B cell (primary cell): ENCODE measurements at regions not wholly inside any gene's neighbourhood (a gene's known extent, or its start where the extent isn't known, plus 50 kb on each side); places are given as distances from the start of the nearest gene placed in this dataset.

Source experiments
- ATAC-seq: fragments of 200-7000 bp; cut with Tn5 transposase; one replicate; pipeline ENCODE4 v1.10.0; 2021; ENCODE audit warnings: low read depth, mild to moderate bottlenecking, moderate number of reproducible peaks, moderate library complexity
- CTCF ChIA-PET: fragments of 350-600 bp; sonication (Branson Sonifier 250); formaldehyde crosslinking; loops from one replicate; lab custom pipeline; 2021; ENCODE audit warnings: antibody characterized with exemption, inconsistent platforms; lab: Charles Lee
- POLR2A ChIA-PET: fragments of 350-600 bp; sonication (Branson Sonifier 250); formaldehyde crosslinking; loops from one replicate; lab custom pipeline; 2021; ENCODE audit warnings: antibody characterized with exemption; lab: Charles Lee
- DNase-seq: peaks from one replicate; pipeline ENCODE4 v3.0.0; 2013
- H2AFZ ChIP-seq: 2 replicates; pipeline ENCODE4 v1.6.1; 2012; ENCODE audit warnings: mild to moderate bottlenecking, low read depth, low read length; ENCODE audit not compliant: insufficient read depth, poor library complexity, severe bottlenecking
- H3K27ac ChIP-seq, 2 donors: 1 replicate in 1 of 2; 2 replicates in 1 of 2; pipeline ENCODE4 v1.5.1; 2012 to 2013; ENCODE audit warnings: low read length in 2 of 2, mild to moderate bottlenecking in 2 of 2, moderate library complexity in 1 of 2
- H3K27me3 ChIP-seq, 4 experiments: fragments of 200-600 bp in 1 of 4; sonication (generic) in 1 of 4; replicated peaks in 1 of 4; 1 replicate in 2 of 4; 2 replicates in 2 of 4; pipeline versions ENCODE4 v1.6.1 to v1.7.0; 2013 to 2016; ENCODE audit warnings: low read length in 3 of 4, mild to moderate bottlenecking in 2 of 4, mixed read lengths in 1 of 4, moderate library complexity in 1 of 4; ENCODE audit not compliant: insufficient read depth in 4 of 4, control insufficient read depth in 3 of 4; ENCODE audit errors: control extremely low read depth in 1 of 4
- H3K36me3 ChIP-seq, 2 experiments: replicated peaks in 1 of 2; 1 replicate in 1 of 2; 2 replicates in 1 of 2; pipeline versions ENCODE4 v1.6.1 to v1.7.1; 2013; ENCODE audit warnings: low read length in 1 of 2; ENCODE audit not compliant: insufficient read depth in 2 of 2, control insufficient read depth in 1 of 2; ENCODE audit errors: control extremely low read depth in 1 of 2, extremely low read depth in 1 of 2
- H3K4me1 ChIP-seq, 2 donors: fragments of 200-600 bp in 1 of 2; sonication (generic) in 1 of 2; 1 replicate in 1 of 2; 2 replicates in 1 of 2; pipeline versions ENCODE4 v1.5.1 to v1.6.1; 2013 to 2017; ENCODE audit warnings: low read length in 2 of 2; ENCODE audit not compliant: control insufficient read depth in 2 of 2, insufficient read depth in 2 of 2
- H3K4me2 ChIP-seq: replicated peaks from 2 replicates; pipeline ENCODE3; 2012; ENCODE audit warnings: mild to moderate bottlenecking, low read depth, low read length; ENCODE audit not compliant: poor library complexity, severe bottlenecking
- H3K4me3 ChIP-seq, 5 experiments: fragments of 200-600 bp in 1 of 5; sonication (generic) in 1 of 5; 1 replicate in 3 of 5; 2 replicates in 2 of 5; pipeline versions ENCODE4 v1.5.1 to v1.7.0; 2011 to 2016; ENCODE audit warnings: low read length in 4 of 5, mild to moderate bottlenecking in 4 of 5, low read depth in 2 of 5, control low read depth in 1 of 5, moderate library complexity in 1 of 5; ENCODE audit not compliant: insufficient read depth in 1 of 5; ENCODE audit errors: control extremely low read depth in 1 of 5, extremely low read depth in 1 of 5
- H3K79me2 ChIP-seq: fragments of 200-600 bp; sonication (generic); one replicate; pipeline ENCODE4 v1.6.0; 2016; ENCODE audit warnings: low read length; ENCODE audit not compliant: control insufficient read depth, insufficient read depth
- H3K9ac ChIP-seq: fragments of 200-600 bp; sonication (generic); 2 replicates; pipeline ENCODE4 v1.6.1; 2017; ENCODE audit warnings: mild to moderate bottlenecking, low read length, moderate library complexity
- H3K9me3 ChIP-seq, 3 donors: one replicate each; pipeline versions ENCODE4 v1.6.1 to v1.7.1; 2013; ENCODE audit warnings: low read length in 2 of 3; ENCODE audit not compliant: control insufficient read depth in 2 of 3, insufficient read depth in 1 of 3; ENCODE audit errors: control extremely low read depth in 1 of 3
- H4K20me1 ChIP-seq: 2 replicates; pipeline ENCODE4 v1.6.0; 2012; ENCODE audit warnings: mild to moderate bottlenecking, low read length; ENCODE audit not compliant: insufficient read depth, control insufficient read depth, poor library complexity, severe bottlenecking
- H3K27ac Mint-ChIP-seq: one replicate; pipeline ENCODE4 v1.8.0; 2021; ENCODE audit warnings: mixed read lengths
- H3K27me3 Mint-ChIP-seq: one replicate; pipeline ENCODE4 v1.8.0; 2021; ENCODE audit warnings: mixed read lengths
- H3K4me1 Mint-ChIP-seq: one replicate; pipeline ENCODE4 v1.8.0; 2021; ENCODE audit warnings: mixed read lengths
- H3K4me3 Mint-ChIP-seq: one replicate; pipeline ENCODE4 v1.8.0; 2021; ENCODE audit warnings: mixed read lengths
- H3K9me3 Mint-ChIP-seq: one replicate; pipeline ENCODE4 v1.8.0; 2022; ENCODE audit warnings: mixed read lengths; ENCODE audit not compliant: insufficient read depth
- EZH2 ChIP-seq: IDR thresholded peaks from 2 replicates; pipeline ENCODE4 v1.6.1; 2012; ENCODE audit warnings: borderline replicate concordance, low read depth, mild to moderate bottlenecking, moderate library complexity, low read length; ENCODE audit not compliant: insufficient read depth, poor library complexity, severe bottlenecking
- WGBS: methylation state at CpG from one replicate; pipeline ENCODE4 v1.1.5; 2013; ENCODE audit warnings: missing lambda C conversion rate; ENCODE audit not compliant: insufficient coverage; 5-methylcytosine and 5-hydroxymethylcytosine counted together
- intact Hi-C: fragments of 100-400 bp; cut with micrococcal nuclease; formaldehyde crosslinking; loops from one replicate; pipeline ENCODE4 v1.10.0; 2022
- TF ChIP-seq, protein P1 (sequence below): fragments of 200-600 bp; IDR thresholded peaks from one replicate; pipeline ENCODE4 v1.8.0; 2022; ENCODE audit warnings: antibody characterized with exemption, mild to moderate bottlenecking

DNA sequence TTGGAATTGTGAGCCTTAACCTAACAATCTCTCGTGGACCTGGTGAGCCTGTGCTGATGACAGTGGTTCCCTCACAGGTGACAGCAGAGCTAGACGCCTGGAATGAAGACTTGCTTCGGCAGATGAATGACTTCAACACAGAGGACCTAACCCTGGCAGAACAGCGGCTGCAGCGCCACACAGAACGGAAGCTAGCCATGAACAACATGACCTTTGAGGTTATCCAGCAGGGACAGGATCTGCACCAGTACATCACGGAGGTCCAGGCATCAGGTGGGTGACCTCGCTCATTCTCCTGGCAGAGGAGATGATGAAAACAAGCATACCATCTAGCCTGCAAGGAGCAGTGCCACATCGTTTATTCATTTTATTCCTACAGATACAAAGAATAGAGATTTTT lies 316.9 kb upstream of the UMPS start:
- no peaks in the 10 kb centered on the region for H3K4me1 ChIP-seq
- H3K79me2 ChIP-seq, result no peaks in the 10 kb centered on the region
- no peak overlapping the region for H3K27ac ChIP-seq
- no peaks in the 10 kb centered on the region for H3K9me3 ChIP-seq
- POLR2A ChIA-PET, result no interaction called here
- no peak overlapping the region for H3K9ac ChIP-seq
- H3K36me3 ChIP-seq, result no peaks in the 10 kb centered on the region
- no peaks in the 10 kb centered on the region for H3K9me3 Mint-ChIP-seq
- H3K27ac Mint-ChIP-seq, result no peak overlapping the region
- CTCF ChIA-PET, result no interaction called here
- no peak overlapping the region for H3K4me2 ChIP-seq
- ATAC-seq (no peak), DNase-seq (no peak)
- no peak overlapping the region for H3K4me3 Mint-ChIP-seq
- no peaks in the 10 kb centered on the region for H4K20me1 ChIP-seq
- TF ChIP-seq, protein P1, sequence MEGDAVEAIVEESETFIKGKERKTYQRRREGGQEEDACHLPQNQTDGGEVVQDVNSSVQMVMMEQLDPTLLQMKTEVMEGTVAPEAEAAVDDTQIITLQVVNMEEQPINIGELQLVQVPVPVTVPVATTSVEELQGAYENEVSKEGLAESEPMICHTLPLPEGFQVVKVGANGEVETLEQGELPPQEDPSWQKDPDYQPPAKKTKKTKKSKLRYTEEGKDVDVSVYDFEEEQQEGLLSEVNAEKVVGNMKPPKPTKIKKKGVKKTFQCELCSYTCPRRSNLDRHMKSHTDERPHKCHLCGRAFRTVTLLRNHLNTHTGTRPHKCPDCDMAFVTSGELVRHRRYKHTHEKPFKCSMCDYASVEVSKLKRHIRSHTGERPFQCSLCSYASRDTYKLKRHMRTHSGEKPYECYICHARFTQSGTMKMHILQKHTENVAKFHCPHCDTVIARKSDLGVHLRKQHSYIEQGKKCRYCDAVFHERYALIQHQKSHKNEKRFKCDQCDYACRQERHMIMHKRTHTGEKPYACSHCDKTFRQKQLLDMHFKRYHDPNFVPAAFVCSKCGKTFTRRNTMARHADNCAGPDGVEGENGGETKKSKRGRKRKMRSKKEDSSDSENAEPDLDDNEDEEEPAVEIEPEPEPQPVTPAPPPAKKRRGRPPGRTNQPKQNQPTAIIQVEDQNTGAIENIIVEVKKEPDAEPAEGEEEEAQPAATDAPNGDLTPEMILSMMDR, result no peak
- TF ChIP-seq EZH2, result no peak
- intact Hi-C loops, result no loop called here
- no peak overlapping the region for H2AFZ ChIP-seq
- H3K27me3 Mint-ChIP-seq, result peaks cover 2% of the 10 kb centered on the region
- peaks cover 0 to 4% (median under 1%) of the 10 kb centered on the region in 4 experiments for H3K27me3 ChIP-seq
- no peak overlapping the region for H3K4me3 ChIP-seq
- no peaks in the 10 kb centered on the region for H3K4me1 Mint-ChIP-seq
- WGBS, result 92% methylated on average over 7 of the region's 9 CpGs

- ATAC-seq (no peak), DNase-seq (no peak)
- Histone ChIP-seq H3K27me3 (peaks cover 0 to 3% (median 0%) of the 10 kb centered on the region in 4 experiments), H3K27ac (no peak overlapping the region), H3K36me3 (no peaks in the 10 kb centered on the region), H3K4me3 (no peak overlapping the region), H3K9me3 (no peaks in the 10 kb centered on the region), H2AFZ (no peak overlapping the region), H3K4me1 (no peaks in the 10 kb centered on the region), H3K9ac (no peak overlapping the region), H3K79me2 (no peaks in the 10 kb centered on the region), H3K4me2 (no peak overlapping the region), H4K20me1 (no peaks in the 10 kb centered on the region)
- Mint-ChIP-seq H3K4me1 (no peaks in the 10 kb centered on the region), H3K27me3 (no peaks in the 10 kb centered on the region), H3K27ac (no peak overlapping the region), H3K4me3 (no peak overlapping the region), H3K9me3 (no peaks in the 10 kb centered on the region)
- WGBS, result 88% methylated on average over 3 of the region's 7 CpGs
- ChIA-PET POLR2A (no interaction called here), CTCF (no interaction called here)
- no peak for TF ChIP-seq EZH2
- TF ChIP-seq, protein P1, result no peak
- intact Hi-C loops, result no loop called here
Measured at GRCh38 chr3:124413989-124414598, 316.2 kb upstream of the UMPS start.
